HepG2 (cell line): ENCODE measurements at regions not wholly inside any gene's neighbourhood (a gene's known extent, or its start where the extent isn't known, plus 50 kb on each side); places are given as distances from the start of the nearest gene placed in this dataset.

ENCODE experiments used
- AHR ChIP-seq: IDR thresholded peaks from 2 replicates; pipeline ENCODE4 v1.6.1; 2018; ENCODE audit warnings: missing genetic modification reagents, missing compliant biosample characterization
- ARID2 ChIP-seq: sonication (generic); formaldehyde crosslinking; IDR thresholded peaks from 2 replicates; pipeline ENCODE4 v1.8.1; 2022; ENCODE audit warnings: mild to moderate bottlenecking, missing genetic modification reagents, borderline replicate concordance
- ATRX ChIP-seq: sonication (generic); formaldehyde crosslinking; IDR thresholded peaks from 2 replicates; pipeline ENCODE4 v1.4.0; 2020; ENCODE audit warnings: missing genetic modification reagents, borderline replicate concordance
- CAMTA2 ChIP-seq: sonication (generic); formaldehyde crosslinking; IDR thresholded peaks from 2 replicates; pipeline ENCODE4 v1.4.0; 2020; ENCODE audit warnings: mild to moderate bottlenecking, missing genetic modification reagents, borderline replicate concordance
- FLYWCH1 ChIP-seq: sonication (generic); formaldehyde crosslinking; IDR thresholded peaks from 2 replicates; pipeline ENCODE4 v1.8.1; 2023; ENCODE audit warnings: mild to moderate bottlenecking, missing genetic modification reagents
- GATAD2A ChIP-seq: IDR thresholded peaks from 2 replicates; pipeline ENCODE4 v1.6.1; 2016
- HOXA3 ChIP-seq: sonication (generic); formaldehyde crosslinking; IDR thresholded peaks from 2 replicates; pipeline ENCODE4 v1.5.0; 2020; ENCODE audit warnings: missing genetic modification reagents
- KDM2A ChIP-seq: sonication (generic); formaldehyde crosslinking; IDR thresholded peaks from 2 replicates; pipeline ENCODE4 v1.4.0; 2020; ENCODE audit warnings: low read depth, missing genetic modification reagents, borderline replicate concordance
- MAFF ChIP-seq: IDR thresholded peaks from 2 replicates; pipeline ENCODE4 v1.6.1; 2011; ENCODE audit warnings: low read depth, low read length, improper control_type of control experiment
- MBNL3 ChIP-seq: fragments of 250-450 bp; sonication (Bioruptor Pico); conservative IDR thresholded peaks from 2 replicates; pipeline ENCODE4 v1.8.0; 2022; ENCODE audit warnings: mild to moderate bottlenecking, inconsistent platforms
- NFYC ChIP-seq: IDR thresholded peaks from 2 replicates; pipeline ENCODE4 v1.6.1; 2016; ENCODE audit warnings: missing genetic modification reagents, missing compliant biosample characterization
- PCBP2 ChIP-seq: fragments of 200-400 bp; formaldehyde crosslinking; optimal IDR thresholded peaks from 2 replicates; pipeline ENCODE3; 2018; ENCODE audit warnings: low read length, low read depth; ENCODE audit not compliant: poor library complexity, severe bottlenecking
- POLR2G ChIP-seq: fragments of 200-400 bp; formaldehyde crosslinking; IDR thresholded peaks from 2 replicates; pipeline ENCODE4 v1.6.1; 2018; ENCODE audit warnings: mild to moderate bottlenecking, low read depth, low read length, moderate library complexity
- PRDM10 ChIP-seq: sonication (generic); formaldehyde crosslinking; IDR thresholded peaks from 2 replicates; pipeline ENCODE4 v1.4.0; 2020; ENCODE audit warnings: low read depth, missing genetic modification reagents
- PRPF4 ChIP-seq: fragments of 200-400 bp; formaldehyde crosslinking; IDR thresholded peaks from 2 replicates; pipeline ENCODE4 v1.6.1; 2016; ENCODE audit warnings: low read length, low read depth; ENCODE audit not compliant: poor library complexity, severe bottlenecking
- SKI ChIP-seq: fragments of 450-650 bp; IDR thresholded peaks from one replicate; pipeline ENCODE4 v1.6.1; 2018; ENCODE audit warnings: mild to moderate bottlenecking; ENCODE audit not compliant: partially characterized antibody
- SMARCE1 ChIP-seq: fragments of 450-650 bp; IDR thresholded peaks from 2 replicates; pipeline ENCODE4 v1.6.1; 2017; ENCODE audit warnings: borderline replicate concordance
- ZNF232 ChIP-seq: sonication (generic); formaldehyde crosslinking; IDR thresholded peaks from 2 replicates; pipeline ENCODE4 v1.4.0; 2020; ENCODE audit warnings: missing genetic modification reagents, borderline replicate concordance
- ZNF547 ChIP-seq: sonication (generic); formaldehyde crosslinking; IDR thresholded peaks from 2 replicates; pipeline ENCODE4 v1.5.1; 2020; ENCODE audit warnings: mild to moderate bottlenecking, missing genetic modification reagents
- TF ChIP-seq, protein P1 (sequence below): sonication (generic); formaldehyde crosslinking; IDR thresholded peaks from 2 replicates; pipeline ENCODE4 v1.5.1; 2020; ENCODE audit warnings: mild to moderate bottlenecking, missing genetic modification reagents, moderate library complexity
- TF ChIP-seq, protein P2 (sequence below): sonication (generic); formaldehyde crosslinking; IDR thresholded peaks from 2 replicates; pipeline ENCODE4 v1.5.0; 2020; ENCODE audit warnings: mild to moderate bottlenecking, missing genetic modification reagents

GRCh38 chr5:92944903-92945604 lies 636.0 kb downstream of the NR2F1-AS1 start (continued):
- no peak for TF ChIP-seq PRDM10 (CRISPR knock-in tag)
- peak; percentile 96 for TF ChIP-seq GATAD2A
- no peak for TF ChIP-seq PRPF4
- TF ChIP-seq FLYWCH1 (CRISPR knock-in tag): no peak
- no peak for TF ChIP-seq SMARCE1
- TF ChIP-seq ZNF232 (CRISPR knock-in tag): peak; percentile 99
- TF ChIP-seq CAMTA2 (CRISPR knock-in tag): no peak
- no peak for TF ChIP-seq HOXA3 (CRISPR knock-in tag)
- TF ChIP-seq, protein P1, sequence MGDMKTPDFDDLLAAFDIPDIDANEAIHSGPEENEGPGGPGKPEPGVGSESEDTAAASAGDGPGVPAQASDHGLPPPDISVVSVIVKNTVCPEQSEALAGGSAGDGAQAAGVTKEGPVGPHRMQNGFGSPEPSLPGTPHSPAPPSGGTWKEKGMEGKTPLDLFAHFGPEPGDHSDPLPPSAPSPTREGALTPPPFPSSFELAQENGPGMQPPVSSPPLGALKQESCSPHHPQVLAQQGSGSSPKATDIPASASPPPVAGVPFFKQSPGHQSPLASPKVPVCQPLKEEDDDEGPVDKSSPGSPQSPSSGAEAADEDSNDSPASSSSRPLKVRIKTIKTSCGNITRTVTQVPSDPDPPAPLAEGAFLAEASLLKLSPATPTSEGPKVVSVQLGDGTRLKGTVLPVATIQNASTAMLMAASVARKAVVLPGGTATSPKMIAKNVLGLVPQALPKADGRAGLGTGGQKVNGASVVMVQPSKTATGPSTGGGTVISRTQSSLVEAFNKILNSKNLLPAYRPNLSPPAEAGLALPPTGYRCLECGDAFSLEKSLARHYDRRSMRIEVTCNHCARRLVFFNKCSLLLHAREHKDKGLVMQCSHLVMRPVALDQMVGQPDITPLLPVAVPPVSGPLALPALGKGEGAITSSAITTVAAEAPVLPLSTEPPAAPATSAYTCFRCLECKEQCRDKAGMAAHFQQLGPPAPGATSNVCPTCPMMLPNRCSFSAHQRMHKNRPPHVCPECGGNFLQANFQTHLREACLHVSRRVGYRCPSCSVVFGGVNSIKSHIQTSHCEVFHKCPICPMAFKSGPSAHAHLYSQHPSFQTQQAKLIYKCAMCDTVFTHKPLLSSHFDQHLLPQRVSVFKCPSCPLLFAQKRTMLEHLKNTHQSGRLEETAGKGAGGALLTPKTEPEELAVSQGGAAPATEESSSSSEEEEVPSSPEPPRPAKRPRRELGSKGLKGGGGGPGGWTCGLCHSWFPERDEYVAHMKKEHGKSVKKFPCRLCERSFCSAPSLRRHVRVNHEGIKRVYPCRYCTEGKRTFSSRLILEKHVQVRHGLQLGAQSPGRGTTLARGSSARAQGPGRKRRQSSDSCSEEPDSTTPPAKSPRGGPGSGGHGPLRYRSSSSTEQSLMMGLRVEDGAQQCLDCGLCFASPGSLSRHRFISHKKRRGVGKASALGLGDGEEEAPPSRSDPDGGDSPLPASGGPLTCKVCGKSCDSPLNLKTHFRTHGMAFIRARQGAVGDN (CRISPR knock-in tag): no peak
- no peak for TF ChIP-seq MBNL3 (CRISPR knock-in tag)
- no peak for TF ChIP-seq SKI
- TF ChIP-seq NFYC (CRISPR knock-in tag): peak; percentile 11; the same call in 1 of the 2 replicates
- no peak for TF ChIP-seq PCBP2
- no peak for TF ChIP-seq KDM2A (CRISPR knock-in tag)
- no peak for TF ChIP-seq ATRX (CRISPR knock-in tag)
- no peak for TF ChIP-seq ZNF547
- peak; percentile 71; the same call in 1 of the 2 replicates for TF ChIP-seq ARID2 (CRISPR knock-in tag)
- TF ChIP-seq, protein P2, sequence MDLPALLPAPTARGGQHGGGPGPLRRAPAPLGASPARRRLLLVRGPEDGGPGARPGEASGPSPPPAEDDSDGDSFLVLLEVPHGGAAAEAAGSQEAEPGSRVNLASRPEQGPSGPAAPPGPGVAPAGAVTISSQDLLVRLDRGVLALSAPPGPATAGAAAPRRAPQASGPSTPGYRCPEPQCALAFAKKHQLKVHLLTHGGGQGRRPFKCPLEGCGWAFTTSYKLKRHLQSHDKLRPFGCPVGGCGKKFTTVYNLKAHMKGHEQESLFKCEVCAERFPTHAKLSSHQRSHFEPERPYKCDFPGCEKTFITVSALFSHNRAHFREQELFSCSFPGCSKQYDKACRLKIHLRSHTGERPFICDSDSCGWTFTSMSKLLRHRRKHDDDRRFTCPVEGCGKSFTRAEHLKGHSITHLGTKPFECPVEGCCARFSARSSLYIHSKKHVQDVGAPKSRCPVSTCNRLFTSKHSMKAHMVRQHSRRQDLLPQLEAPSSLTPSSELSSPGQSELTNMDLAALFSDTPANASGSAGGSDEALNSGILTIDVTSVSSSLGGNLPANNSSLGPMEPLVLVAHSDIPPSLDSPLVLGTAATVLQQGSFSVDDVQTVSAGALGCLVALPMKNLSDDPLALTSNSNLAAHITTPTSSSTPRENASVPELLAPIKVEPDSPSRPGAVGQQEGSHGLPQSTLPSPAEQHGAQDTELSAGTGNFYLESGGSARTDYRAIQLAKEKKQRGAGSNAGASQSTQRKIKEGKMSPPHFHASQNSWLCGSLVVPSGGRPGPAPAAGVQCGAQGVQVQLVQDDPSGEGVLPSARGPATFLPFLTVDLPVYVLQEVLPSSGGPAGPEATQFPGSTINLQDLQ: no peak
- no peak for TF ChIP-seq MAFF
- TF ChIP-seq POLR2G: peak; percentile 67
- TF ChIP-seq AHR (CRISPR knock-in tag): no peak; the same call in 1 of the 2 replicates
